Stimulated activated CD4-positive, alpha-beta T cell treated with anti-CD3 and anti-CD28 coated beads, Interleukin-2, amount 100 ng/mL, for 24 hours (primary cell): ENCODE measurements at regions not wholly inside any gene's neighbourhood (a gene's known extent, or its start where the extent isn't known, plus 50 kb on each side); places are given as distances from the start of the nearest gene placed in this dataset.

Experiments
- DNase-seq, 2 donors: peaks; one replicate each; pipeline ENCODE4 v3.0.0-alpha.2; 2020

DNA sequence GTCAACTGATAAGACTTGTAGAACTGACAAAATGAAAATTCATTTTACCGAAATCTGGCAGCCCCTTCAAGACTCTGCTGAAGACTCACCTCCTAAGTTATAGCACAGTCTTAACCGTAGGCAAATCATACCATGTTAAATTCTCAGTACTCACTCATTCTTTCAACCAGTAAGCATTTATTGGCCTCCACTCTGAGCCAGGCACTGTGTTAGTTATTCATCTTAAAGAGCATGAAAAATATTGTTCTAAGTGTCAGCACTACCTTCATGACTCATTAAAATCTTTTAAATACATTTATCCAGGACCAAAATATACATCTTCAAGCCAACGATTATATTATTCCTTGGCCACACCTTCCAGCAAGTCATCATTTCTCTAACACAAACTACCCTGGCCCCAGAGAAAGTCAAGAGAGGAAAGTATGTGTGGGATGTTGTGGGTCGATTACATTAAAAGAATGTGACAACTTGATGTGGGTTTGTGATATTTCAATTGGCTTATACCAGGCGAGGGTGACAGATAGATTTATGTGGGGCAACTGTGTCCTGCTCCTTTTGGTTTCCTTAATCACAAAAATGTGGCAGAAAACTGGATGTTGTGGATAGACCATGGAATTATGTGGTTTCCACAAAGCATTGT is 55.0 kb downstream of the TMEM30B start:
- DNase-seq = no peak

DNA sequence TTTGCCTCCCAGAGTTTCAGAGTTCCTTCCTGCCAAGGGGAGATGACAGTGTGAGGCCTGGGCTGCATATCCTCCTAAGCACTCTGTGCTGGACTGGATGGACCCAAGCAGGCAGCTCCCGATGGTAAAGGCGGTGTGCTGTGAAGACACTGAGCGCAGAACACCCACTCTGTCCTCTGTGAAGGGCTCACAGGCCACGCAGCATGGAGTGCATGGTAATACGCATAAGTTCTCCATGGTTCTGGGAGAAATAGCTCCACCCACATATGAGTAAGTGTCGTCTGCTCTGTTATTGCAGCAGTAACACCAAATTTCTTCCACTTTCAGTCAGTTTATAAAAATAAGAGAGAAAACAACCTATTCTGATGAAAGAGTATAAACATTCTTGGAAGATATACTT is 55.8 kb downstream of the TMEM30B start:
- DNase-seq = no peak

DNA sequence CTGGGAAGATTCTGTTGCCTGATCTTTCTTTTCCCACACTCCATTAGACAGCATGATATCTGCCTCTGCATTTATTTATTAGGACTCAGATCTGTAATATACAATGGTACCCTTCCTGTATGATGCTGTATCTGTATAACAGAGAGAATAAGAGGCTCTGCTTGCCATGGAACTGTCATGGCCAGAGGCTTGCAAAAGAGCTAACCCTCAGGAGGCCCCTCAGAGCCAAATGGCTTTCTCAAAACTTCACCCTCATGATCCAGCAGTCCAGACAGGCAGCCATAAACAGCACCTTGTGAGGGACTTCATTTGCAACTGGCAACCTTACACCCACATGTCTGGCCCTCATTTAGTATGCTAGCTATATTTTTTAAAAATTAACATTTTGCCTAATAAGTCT is 57.6 kb downstream of the TMEM30B start:
- no peak for DNase-seq

DNA sequence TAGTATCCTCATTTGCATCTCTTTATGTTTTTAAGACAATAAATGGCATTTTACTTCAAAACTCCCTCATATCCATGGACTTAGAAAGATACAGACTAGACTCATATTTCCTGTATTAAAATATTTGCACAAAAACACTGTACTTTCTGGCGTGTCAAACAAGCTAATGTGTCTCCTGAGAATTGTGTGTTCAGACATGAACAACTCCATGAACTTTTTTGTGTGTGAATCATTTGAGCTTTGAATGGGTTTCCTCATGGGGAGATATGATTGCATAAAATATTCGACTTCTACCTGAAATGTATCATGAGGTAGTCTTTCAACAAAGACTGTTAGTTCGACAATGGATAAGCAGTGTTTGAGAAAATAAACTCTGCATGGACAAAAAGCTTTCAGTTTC is 58.8 kb downstream of the TMEM30B start:
- DNase-seq = no peak

DNA sequence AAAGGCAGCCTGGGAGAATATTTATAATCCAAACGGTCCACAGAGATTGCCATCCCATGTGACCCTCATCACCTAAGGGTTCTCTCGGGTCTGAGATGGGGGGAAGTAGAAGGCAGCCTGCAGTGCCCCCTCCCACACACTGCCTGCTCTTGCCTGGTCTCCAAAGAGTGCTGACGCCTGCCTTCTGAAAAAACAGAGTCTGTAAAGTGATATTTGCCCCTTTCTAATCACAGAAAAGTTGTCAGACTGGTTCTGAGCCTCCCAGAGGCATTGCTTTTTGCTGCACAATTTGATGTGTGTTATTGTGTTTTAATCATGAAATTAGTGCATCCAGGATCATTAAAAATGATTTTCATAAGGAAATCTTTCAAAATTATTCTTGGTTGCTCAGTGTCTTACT is 59.2 kb downstream of the TMEM30B start:
- DNase-seq = no peak

GRCh38 chr14:61219673-61220072 is 61.5 kb downstream of the TMEM30B start:
- no peak for DNase-seq

- DNase-seq = no peak
Measured at GRCh38 chr14:61219256-61219655, 61.9 kb downstream of the TMEM30B start.

- DNase-seq = no peak
Measured at GRCh38 chr14:61218767-61219166, 62.4 kb downstream of the TMEM30B start.

- no peak for DNase-seq
Measured at GRCh38 chr14:61218157-61218556, 63.0 kb downstream of the TMEM30B start.

GRCh38 chr14:61217516-61217915 is 63.6 kb downstream of the TMEM30B start:
- DNase-seq = no peak

DNA sequence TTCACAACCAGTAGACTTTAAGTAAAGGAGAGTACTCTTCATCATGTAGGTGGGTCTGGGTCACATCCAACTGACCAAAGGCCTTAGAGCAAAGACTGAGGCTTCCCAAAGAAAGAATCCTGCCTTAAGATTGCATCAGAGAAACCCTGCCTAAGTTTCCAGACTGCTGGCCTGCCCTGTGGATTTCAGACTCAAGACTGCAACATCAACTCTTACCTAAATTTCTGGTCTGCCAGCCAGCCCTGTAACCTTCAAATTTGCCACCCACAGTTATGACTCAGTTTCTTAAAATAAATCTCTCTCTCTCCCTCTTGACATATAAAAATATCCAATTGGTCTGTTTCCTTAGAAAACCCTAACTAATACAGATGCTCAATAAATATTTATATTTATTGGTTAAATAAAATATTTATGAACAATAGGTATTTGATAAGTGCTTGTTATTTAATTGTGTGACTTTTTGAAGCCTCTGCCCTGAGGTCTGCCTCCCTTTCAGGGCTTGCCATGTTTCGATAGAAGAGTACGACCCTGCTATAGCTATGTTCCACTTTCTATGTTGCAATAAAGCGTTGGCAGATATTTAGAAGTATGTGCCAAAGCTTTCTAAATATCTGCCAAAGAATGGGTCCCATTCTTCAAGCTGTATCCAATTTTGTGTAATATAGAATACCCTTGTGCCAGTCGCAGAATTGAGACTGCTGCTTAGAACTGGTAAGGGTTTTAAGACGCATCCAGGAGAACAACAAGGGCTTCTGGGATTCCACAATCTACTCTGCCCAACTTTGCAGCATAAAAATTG is 65.7 kb downstream of the TMEM30B start:
- no peak for DNase-seq

DNA sequence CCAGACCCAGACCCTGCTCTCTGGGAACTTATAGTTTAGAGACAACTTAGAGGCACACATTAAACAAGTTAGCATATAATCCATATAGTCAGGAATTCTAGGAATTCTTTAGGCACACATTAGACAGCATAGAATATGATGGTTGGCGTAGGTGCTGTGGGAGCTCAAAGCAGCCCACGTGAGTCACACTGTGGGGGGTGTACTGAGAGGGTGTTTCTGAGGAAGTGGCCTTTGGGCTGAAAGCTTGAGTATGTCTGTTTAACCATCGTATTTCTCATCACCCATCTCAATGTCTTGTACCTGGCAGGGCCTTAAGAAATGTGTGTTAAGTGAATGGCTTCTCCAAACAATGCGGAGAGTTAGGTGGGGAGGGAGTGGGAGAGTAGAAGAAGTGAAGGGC is 67.2 kb downstream of the TMEM30B start:
- no peak for DNase-seq

DNA sequence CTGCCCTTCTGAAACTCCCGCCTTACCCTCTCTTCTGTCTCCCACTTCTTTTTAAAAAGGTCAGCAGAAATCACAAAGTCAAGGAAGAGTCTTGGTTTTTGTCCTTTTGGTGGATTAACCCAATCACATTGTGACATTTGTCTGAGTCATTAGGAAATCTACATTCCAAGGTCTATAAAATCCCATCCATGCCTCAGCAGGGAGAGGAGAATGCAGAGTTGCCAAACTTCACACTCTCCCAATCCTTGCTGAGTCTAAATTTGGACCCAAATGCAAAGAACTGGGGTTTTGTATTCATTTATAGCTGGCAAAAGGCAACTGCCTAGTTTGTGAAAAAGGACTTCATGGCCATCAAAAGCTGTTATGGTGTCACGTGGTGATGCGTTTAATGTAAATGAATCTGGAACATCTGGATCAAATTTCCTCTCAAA is 67.9 kb downstream of the TMEM30B start:
- no peak for DNase-seq

- DNase-seq = no peak
Measured at GRCh38 chr14:61212546-61212945, 68.6 kb downstream of the TMEM30B start.

- DNase-seq = no peak
Measured at GRCh38 chr14:61211476-61212255, 69.5 kb downstream of the TMEM30B start.

DNA sequence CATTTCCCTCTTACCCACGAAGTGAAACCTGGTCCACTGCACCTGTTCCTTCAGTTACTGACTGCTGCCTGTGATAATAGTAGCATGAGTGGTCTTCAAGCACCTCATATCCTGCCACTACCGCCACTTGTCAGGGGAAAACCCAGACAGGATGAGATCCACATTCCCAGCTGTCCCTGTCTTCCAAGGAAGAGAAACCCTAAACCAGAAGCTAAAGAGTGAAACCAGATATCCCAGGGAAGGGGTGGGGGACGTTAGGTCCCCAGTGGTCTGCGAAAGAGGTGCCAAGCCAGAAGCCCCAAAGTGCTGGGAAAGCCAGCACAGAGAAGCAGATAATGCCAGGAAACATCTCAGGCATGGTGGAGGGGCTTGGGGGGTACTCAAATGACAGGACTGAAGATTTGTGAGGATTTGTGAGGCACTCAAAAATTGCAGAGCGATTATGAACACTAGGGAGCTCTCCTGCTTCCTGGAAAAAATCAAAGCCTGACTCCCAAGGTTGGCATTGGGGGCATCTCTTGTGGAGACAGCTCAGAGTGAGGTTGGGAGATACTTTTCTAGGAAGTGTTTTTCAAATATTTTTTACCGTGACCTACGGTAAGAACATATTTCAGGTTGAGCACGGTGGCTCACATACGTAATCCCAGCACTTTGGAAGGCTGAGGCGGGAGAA is 77.9 kb downstream of the TMEM30B start:
- no peak for DNase-seq

GRCh38 chr14:61202124-61202523 is 79.0 kb downstream of the TMEM30B start:
- DNase-seq = no peak

- DNase-seq = no peak
Measured at GRCh38 chr14:61201171-61201570, 80.0 kb downstream of the TMEM30B start.

DNA sequence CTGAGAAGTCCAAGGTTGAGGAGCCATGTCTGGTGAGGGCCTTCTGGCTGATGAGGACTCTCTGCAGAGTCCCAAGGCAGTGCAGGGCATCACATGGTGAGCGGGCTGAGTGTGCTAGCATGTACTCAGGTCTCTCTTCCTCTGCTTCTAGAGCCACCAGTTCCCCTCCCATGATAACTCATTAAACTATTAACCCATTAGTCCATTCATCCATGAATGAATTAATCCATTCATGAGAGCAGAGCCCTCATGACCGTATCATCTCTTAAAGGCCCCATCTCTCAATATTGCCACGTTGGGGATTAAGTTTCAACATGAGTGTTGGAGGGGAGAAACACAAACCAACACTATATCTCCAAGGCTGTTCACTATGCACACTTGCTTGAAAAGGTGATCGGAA is 83.7 kb downstream of the TMEM30B start:
- no peak for DNase-seq

GRCh38 chr14:61196792-61197191 is 84.3 kb downstream of the TMEM30B start:
- no peak for DNase-seq

- no peak for DNase-seq
Measured at GRCh38 chr14:61196034-61196433, 85.1 kb downstream of the TMEM30B start.

GRCh38 chr14:61193476-61193875 is 87.7 kb downstream of the TMEM30B start:
- no peak for DNase-seq

- DNase-seq = no peak
Measured at GRCh38 chr14:61192989-61193388, 88.1 kb downstream of the TMEM30B start.
